Small intestine (tissue), 7 donors: ENCODE measurements at regions not wholly inside any gene's neighbourhood (a gene's known extent, or its start where the extent isn't known, plus 50 kb on each side); places are given as distances from the start of the nearest gene placed in this dataset.
A peak's percentile ranks its signal among the peaks of the same experiment; 100 is the strongest.
"Not testable (repeated sequence)": the region's sequence is repeated elsewhere in the genome, so short reads cannot be mapped to it uniquely, and the experiment has no call there.

Experiments
- DNase-seq, 2 donors: peaks; one replicate each; pipeline versions ENCODE4 v3.0.0 to v3.0.0-alpha.2; 2013
- FAIRE-seq: peaks from 2 replicates; lab custom pipeline; 2012; peaks lifted over from hg19 to GRCh38; lab: Jason Lieb, UNC
- H3K27ac ChIP-seq, 3 donors: one replicate each; pipeline ENCODE4 v1.5.1; 2013; ENCODE audit warnings: low read length in 2 of 3, mild to moderate bottlenecking in 2 of 3, control low read depth in 1 of 3, inconsistent platforms in 1 of 3, low read depth in 1 of 3, moderate library complexity in 1 of 3
- H3K27me3 ChIP-seq, 3 donors: one replicate each; pipeline ENCODE4 v1.6.1; 2013; ENCODE audit warnings: low read length in 3 of 3, inconsistent platforms in 1 of 3; ENCODE audit not compliant: control insufficient read depth in 3 of 3, insufficient read depth in 3 of 3
- H3K36me3 ChIP-seq, 3 donors: one replicate each; pipeline ENCODE4 v1.6.1; 2013; ENCODE audit warnings: low read length in 3 of 3, inconsistent platforms in 1 of 3, low read depth in 1 of 3, mild to moderate bottlenecking in 1 of 3, moderate library complexity in 1 of 3; ENCODE audit not compliant: control insufficient read depth in 3 of 3, insufficient read depth in 2 of 3
- H3K4me1 ChIP-seq, 3 donors: one replicate each; pipeline ENCODE4 v1.6.1; 2013; ENCODE audit warnings: low read length in 2 of 3, inconsistent platforms in 1 of 3, low read depth in 1 of 3, mild to moderate bottlenecking in 1 of 3, moderate library complexity in 1 of 3; ENCODE audit not compliant: control insufficient read depth in 3 of 3, insufficient read depth in 2 of 3
- H3K4me3 ChIP-seq, 3 donors: one replicate each; pipeline ENCODE4 v1.5.1; 2013; ENCODE audit warnings: low read length in 3 of 3, control low read depth in 1 of 3, inconsistent platforms in 1 of 3, low read depth in 1 of 3, mild to moderate bottlenecking in 1 of 3, moderate library complexity in 1 of 3
- H3K9me3 ChIP-seq, 2 donors: one replicate each; pipeline ENCODE4 v1.6.1; 2013; ENCODE audit warnings: low read depth in 1 of 2, low read length in 1 of 2; ENCODE audit not compliant: control insufficient read depth in 2 of 2, insufficient read depth in 1 of 2
- WGBS, 3 donors: extraction: QIAGEN DNeasy Blood & Tissue Kit; methylation state at CpG; one replicate each; pipeline ENCODE4 v1.1.7; 2013; 5-methylcytosine and 5-hydroxymethylcytosine counted together
- donor health status: healthy with polysubstance abuse.
- donor health status: control.
- donor health status: control.
- donor health status: Bipolar disorder and iron deficiency.
- donor health status: healthy.

GRCh38 chr1:10916991-10917390, 95.5 kb upstream of the TARDBP start:
- H3K4me3 ChIP-seq, result no peak overlapping the region
- H3K27ac ChIP-seq, result no peak overlapping the region
- no peak for DNase-seq
- FAIRE-seq, result no peak
- WGBS, 3 donors, result 82 to 89% (median 84%) methylated on average over 10 of the region's 10 CpGs
- H3K4me1 ChIP-seq, result no peaks in the 10 kb centered on the region
- no peaks in the 10 kb centered on the region for H3K36me3 ChIP-seq
- peaks cover 0 to 5% (median 2%) of the 10 kb centered on the region in 3 donors for H3K27me3 ChIP-seq
- H3K9me3 ChIP-seq, result no peaks in the 10 kb centered on the region

DNA sequence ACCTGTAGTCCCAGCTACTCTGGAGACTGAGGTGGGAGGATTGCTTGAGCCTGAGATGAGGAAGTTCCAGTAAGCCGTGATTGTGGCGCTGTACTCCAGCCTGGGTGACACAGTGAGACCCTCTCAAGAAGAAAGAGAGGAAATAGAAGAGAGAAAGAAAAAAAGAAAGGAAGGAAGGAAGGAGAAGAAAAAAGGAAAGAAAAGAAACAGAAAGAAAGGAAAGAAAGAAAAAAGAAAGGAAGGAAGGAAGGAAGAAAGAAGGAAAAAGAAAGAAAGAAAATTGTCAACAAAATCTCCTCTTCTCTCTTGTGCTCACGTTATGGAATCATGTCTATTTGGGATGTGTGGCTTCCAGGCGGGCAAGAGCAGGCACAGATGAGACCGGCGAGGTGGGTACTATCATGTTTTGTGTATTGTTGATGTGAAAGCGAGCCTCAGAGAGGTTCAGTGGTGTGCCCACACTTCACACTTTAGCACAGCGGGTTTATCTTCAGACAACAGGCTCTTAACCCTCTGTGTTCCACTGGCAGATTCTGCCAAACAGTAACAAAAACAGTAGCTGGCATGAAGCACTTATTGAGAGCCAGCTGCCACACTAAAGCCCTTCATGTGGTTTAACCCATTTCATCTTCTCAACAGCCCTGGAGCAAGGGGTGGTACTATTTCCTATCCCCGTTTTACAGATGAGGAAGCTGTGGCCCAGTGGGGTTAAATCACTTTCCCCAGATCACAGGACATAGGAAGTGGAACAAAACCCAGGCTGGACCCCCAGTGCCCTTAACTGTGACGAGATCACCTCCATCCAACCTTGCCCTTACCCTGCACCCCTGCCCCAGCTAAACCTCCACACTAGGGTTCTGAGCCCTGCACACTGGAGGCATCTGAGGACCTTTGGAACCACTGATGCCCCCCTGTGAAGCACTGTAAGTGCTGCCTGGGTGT, 94.7 kb upstream of the TARDBP start:
- 52 to 70% (median 53%) methylated on average over 10 of the region's 10 CpGs for WGBS, 3 donors
- Histone ChIP-seq H3K27me3 (peaks cover 0 to 5% (median 2%) of the 10 kb centered on the region in 3 donors), H3K4me3 (no peak overlapping the region), H3K36me3 (no peaks in the 10 kb centered on the region), H3K27ac (no peak overlapping the region), H3K9me3 (no peaks in the 10 kb centered on the region), H3K4me1 (no peaks in the 10 kb centered on the region)
- DNase-seq (no peak), FAIRE-seq (no peak)

DNA sequence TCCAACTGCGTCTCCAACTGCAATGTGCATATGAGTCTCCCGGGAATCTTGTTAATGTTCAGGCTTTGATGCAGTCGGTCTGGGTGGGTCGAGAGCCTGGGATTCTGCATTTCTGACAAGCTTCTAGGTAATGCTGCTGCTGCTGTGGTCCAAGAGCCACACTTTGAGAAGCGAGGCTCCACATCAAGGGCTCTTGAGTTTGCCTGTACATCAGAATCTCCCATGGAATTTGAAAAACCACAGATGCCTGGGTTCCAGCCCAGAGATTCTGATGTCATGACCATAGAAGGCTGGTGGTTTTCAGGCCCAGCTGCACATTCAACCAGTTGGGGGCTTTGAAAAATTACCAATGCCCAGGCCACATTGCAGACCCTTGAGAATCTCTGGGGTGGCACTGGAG, 93.9 kb upstream of the TARDBP start:
- Histone ChIP-seq H3K4me1 (no peaks in the 10 kb centered on the region), H3K9me3 (no peaks in the 10 kb centered on the region), H3K27ac (no peak overlapping the region), H3K36me3 (no peaks in the 10 kb centered on the region), H3K27me3 (peaks cover 0 to 5% (median 2%) of the 10 kb centered on the region in 3 donors), H3K4me3 (no peak overlapping the region)
- no peak for FAIRE-seq
- DNase-seq, result no peak
- 69 to 81% (median 71%) methylated on average over 5 of the region's 5 CpGs for WGBS, 3 donors

GRCh38 chr1:10920063-10920626, 92.3 kb upstream of the TARDBP start:
- no peaks in the 10 kb centered on the region for H3K4me1 ChIP-seq
- FAIRE-seq (no peak), DNase-seq (peak in 1 of 2 donors; percentile 14)
- no peak overlapping the region for H3K4me3 ChIP-seq
- peaks cover 0 to 5% (median 2%) of the 10 kb centered on the region in 3 donors for H3K27me3 ChIP-seq
- 56 to 76% (median 62%) methylated on average over 9 of the region's 9 CpGs for WGBS, 3 donors
- no peak overlapping the region for H3K27ac ChIP-seq
- no peaks in the 10 kb centered on the region for H3K9me3 ChIP-seq
- no peaks in the 10 kb centered on the region for H3K36me3 ChIP-seq

DNA sequence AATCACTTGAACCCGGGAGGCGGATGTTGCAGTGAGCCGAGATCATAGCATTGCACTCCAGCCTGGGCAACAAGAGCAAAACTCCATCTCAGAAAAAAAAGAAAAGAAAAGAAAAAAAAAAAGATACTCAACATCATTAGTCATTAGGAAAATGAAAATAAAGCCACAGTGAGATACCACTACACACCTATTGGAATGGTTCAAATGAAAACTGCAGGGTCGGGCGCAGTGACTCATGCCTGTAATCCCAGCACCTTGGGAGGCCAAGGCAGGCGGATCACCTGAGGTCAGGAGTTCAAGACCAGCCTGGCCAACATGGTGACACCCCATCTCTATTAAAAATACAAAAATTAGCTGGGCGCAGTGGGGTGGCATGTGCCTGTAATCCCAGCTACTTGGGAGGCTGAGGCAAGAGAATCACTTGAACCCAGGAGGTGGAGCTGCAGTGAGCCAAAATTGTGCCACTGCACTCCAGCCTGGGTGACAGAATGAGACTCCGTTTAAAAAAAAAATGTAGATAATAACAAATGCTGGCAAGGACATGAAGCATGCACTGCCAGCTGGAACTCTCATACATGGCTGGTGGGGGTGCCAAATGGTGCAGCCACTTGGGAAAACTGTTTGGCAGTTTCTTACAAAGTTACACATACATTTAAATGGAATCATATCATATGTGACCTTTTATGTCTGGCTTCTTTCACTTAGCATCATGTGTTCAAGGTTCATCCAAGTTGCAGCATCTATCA, 90.0 kb upstream of the TARDBP start:
- H3K36me3 ChIP-seq, H3K27me3 ChIP-seq, H3K4me3 ChIP-seq, H3K9me3 ChIP-seq, H3K4me1 ChIP-seq, FAIRE-seq, DNase-seq, H3K27ac ChIP-seq: not testable (repeated sequence)
- 67 to 76% (median 71%) methylated on average over 8 of the region's 8 CpGs for WGBS, 3 donors

- H3K4me3 ChIP-seq, result no peak overlapping the region
- no peaks in the 10 kb centered on the region for H3K4me1 ChIP-seq
- peaks cover 0 to 10% of the 10 kb centered on the region in 2 donors for H3K9me3 ChIP-seq
- H3K27ac ChIP-seq, result no peak overlapping the region
- FAIRE-seq, result no peak
- DNase-seq, result no peak
- WGBS, 3 donors, result 93 to 97% (median 93%) methylated on average over 4 of the region's 4 CpGs
- H3K27me3 ChIP-seq, result peaks cover 0 to 1% (median 0%) of the 10 kb centered on the region in 3 donors
- no peaks in the 10 kb centered on the region for H3K36me3 ChIP-seq
Observed at GRCh38 chr1:10924030-10924429, 88.4 kb upstream of the TARDBP start.

DNA sequence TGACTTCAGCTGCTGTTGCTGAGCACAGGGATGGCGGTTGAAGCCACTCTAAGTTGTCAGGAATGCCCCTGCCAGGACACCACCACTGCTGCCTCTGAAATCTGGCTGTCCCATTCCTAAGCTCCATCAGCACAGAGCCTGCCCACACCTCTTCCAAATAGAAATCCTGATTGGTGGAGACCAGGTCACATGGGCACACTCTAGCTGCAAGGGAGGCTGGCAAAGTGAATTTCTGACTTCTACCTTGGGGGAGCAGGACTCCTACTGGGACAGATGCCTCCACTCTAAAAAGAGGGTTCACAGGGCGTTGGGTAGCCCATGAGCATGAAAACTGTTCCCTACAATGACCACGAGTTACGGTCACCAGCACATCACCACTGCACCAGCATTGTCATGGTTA, 83.8 kb upstream of the TARDBP start:
- Histone ChIP-seq H3K4me3 (no peak overlapping the region), H3K4me1 (no peaks in the 10 kb centered on the region), H3K27ac (no peak overlapping the region), H3K27me3 (peaks cover 0 to 1% (median 0%) of the 10 kb centered on the region in 3 donors), H3K9me3 (peaks cover 0 to 12% of the 10 kb centered on the region in 2 donors), H3K36me3 (no peaks in the 10 kb centered on the region)
- FAIRE-seq (no peak), DNase-seq (no peak)
- WGBS, 3 donors, result 79 to 92% (median 87%) methylated on average over 4 of the region's 4 CpGs

DNA sequence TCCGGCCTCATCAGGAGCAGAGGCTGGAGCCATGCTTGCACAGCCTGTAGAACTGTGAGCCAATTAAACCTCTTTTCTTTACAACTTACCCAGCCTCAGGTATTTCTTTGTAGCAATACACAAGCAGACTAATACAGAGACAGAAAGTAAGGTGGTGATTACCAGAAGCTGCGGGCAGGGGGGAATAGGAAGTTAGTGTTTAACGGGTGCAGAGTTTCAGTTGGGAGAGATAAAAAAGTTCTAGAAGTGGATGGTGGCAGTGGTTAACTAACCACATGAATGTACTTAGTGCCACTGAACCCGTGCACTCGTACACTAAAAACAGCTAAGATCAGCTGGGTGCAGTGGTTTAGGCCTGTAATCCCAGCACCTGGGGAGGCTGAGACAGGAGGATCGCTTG, 80.4 kb upstream of the TARDBP start:
- Histone ChIP-seq H3K27me3 (peaks cover 0 to 1% (median 0%) of the 10 kb centered on the region in 3 donors), H3K4me3 (no peak overlapping the region), H3K27ac (no peak overlapping the region), H3K9me3 (peaks cover 0 to 12% of the 10 kb centered on the region in 2 donors), H3K36me3 (no peaks in the 10 kb centered on the region), H3K4me1 (no peaks in the 10 kb centered on the region)
- DNase-seq, result no peak
- FAIRE-seq, result no peak
- 72 to 83% (median 74%) methylated on average over 6 of the region's 6 CpGs for WGBS, 3 donors
